ENCODE measurements at regions not wholly inside any gene's neighbourhood (a gene's known extent, or its start where the extent isn't known, plus 50 kb on each side); places are given as distances from the start of the nearest gene placed in this dataset.
A peak's percentile ranks its signal among the peaks of the same experiment; 100 is the strongest.
"Not testable (repeated sequence)": the region's sequence is repeated elsewhere in the genome, so short reads cannot be mapped to it uniquely, and the experiment has no call there.

- no peak overlapping the region for H3K4me3 ChIP-seq (ENCODE audit: low read depth, low read length)
- TF ChIP-seq, protein P1, sequence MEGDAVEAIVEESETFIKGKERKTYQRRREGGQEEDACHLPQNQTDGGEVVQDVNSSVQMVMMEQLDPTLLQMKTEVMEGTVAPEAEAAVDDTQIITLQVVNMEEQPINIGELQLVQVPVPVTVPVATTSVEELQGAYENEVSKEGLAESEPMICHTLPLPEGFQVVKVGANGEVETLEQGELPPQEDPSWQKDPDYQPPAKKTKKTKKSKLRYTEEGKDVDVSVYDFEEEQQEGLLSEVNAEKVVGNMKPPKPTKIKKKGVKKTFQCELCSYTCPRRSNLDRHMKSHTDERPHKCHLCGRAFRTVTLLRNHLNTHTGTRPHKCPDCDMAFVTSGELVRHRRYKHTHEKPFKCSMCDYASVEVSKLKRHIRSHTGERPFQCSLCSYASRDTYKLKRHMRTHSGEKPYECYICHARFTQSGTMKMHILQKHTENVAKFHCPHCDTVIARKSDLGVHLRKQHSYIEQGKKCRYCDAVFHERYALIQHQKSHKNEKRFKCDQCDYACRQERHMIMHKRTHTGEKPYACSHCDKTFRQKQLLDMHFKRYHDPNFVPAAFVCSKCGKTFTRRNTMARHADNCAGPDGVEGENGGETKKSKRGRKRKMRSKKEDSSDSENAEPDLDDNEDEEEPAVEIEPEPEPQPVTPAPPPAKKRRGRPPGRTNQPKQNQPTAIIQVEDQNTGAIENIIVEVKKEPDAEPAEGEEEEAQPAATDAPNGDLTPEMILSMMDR (IDR thresholded peaks at IDR 0.05; ENCODE audit: borderline replicate concordance, insufficient read depth, low read depth, low read length): no peak
Observed at GRCh38 chrX:129006491-129006890, 516.8 kb downstream of the SMARCA1 start.

DNA sequence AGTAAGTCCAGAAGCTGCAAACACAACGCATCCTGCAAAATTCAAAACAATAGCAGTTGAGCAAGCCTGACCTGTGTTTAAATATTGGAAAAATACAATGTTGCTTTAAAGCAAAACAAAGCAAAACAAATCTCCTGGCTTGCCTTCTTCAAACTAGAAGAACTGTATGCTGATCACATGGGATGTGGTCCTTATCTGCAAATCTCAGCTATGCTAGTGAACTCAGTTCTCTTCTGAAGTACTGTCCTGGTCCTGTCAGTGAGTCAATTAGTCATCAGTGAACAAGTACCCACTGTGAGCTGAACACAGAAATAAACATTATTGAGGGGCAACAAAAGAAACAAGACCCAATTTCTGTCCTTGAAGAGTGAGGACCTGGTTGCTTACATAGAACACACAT is 522.5 kb downstream of the SMARCA1 start:
- TF ChIP-seq, protein P1 (IDR thresholded peaks at IDR 0.05; ENCODE audit: borderline replicate concordance, insufficient read depth, low read depth, low read length): no peak
- no peak overlapping the region for H3K4me3 ChIP-seq (ENCODE audit: low read depth, low read length)

- no peak overlapping the region for H3K4me3 ChIP-seq (ENCODE audit: low read depth, low read length)
Observed at GRCh38 chrX:129000018-129000417, 523.3 kb downstream of the SMARCA1 start.

DNA sequence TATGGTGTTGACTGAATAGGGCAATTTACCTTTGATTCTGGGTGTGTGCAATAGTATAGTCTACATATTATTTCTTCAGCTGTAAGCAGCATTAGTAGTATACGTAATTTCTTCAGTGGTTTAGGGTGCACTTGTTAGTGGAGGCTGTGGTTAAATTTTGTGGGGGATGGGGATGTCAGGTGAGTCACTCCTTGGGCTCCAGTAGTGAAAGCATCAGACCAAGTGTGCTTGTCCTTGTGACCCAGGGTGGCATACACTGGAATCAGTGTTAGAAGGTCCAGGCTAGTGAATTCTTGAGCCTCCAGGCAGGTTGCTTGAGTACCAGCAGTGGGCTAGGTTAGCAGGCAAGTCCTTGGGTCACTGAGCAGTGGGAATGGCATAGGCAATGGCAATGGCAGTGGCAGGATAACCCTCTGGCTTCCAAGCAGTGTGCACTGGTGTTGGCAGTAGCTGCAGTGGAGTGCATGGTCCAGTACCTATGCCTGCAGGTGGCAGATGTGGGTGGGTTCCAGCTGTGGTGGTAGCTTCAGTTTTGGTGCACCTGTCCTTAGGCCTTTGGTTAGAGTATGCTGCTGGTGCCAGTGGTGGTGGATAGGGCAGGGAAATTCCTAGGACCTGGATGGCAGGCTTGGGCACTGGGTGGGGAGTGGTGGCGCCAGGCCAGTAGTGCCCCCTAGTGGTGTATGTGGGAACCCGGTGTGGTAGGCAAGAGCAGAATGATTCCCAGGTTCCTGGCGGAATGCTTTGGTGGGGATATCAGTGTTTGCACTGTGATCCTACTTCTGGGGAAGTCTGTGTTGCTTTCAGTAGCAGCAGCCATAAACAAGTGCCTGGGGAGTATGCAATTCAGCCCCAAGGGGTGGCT is 531.0 kb downstream of the SMARCA1 start:
- TF ChIP-seq, protein P1 (IDR thresholded peaks at IDR 0.05; ENCODE audit: borderline replicate concordance, insufficient read depth, low read depth, low read length): peak; percentile 31; the same call in 1 of the 2 replicates
- H3K4me3 ChIP-seq (ENCODE audit: low read depth, low read length): no peak overlapping the region

More at GRCh38 chrX:129000018-129000417, 523.3 kb downstream of the SMARCA1 start:
- TF ChIP-seq, protein P1 (IDR thresholded peaks at IDR 0.05; ENCODE audit: borderline replicate concordance, insufficient read depth, low read depth, low read length): no peak

DNA sequence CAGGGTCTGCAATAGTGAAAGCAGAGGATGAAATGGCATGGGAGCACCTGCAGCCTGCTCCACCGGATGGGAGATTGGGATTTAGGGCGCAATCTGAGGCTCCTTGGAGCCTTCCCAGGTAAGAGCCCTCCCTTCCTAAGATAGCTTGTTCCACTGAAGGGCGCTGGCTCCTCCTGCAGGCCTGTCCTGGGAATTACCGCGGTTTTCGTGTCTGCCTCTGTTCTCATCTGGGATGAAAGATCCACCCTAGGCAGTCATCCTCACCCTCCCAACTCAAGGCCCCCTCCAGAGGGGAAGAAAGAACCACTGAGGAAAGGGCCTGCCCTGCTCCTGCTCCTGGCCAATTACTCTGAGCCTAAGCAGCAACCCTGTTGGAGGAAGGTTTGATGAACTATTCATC is 547.5 kb downstream of the SMARCA1 start:
- TF ChIP-seq, protein P1 (IDR thresholded peaks at IDR 0.05; ENCODE audit: borderline replicate concordance, insufficient read depth, low read depth, low read length): peak; percentile 85
- H3K4me3 ChIP-seq (ENCODE audit: low read depth, low read length): no peak overlapping the region

- H3K4me3 ChIP-seq (ENCODE audit: low read depth, low read length): no peak overlapping the region
- TF ChIP-seq, protein P1 (IDR thresholded peaks at IDR 0.05; ENCODE audit: borderline replicate concordance, insufficient read depth, low read depth, low read length): no peak
Observed at GRCh38 chrX:128973033-128973432, 550.3 kb downstream of the SMARCA1 start.

- no peak overlapping the region for H3K4me3 ChIP-seq (ENCODE audit: low read depth, low read length)
- TF ChIP-seq, protein P1 (IDR thresholded peaks at IDR 0.05; ENCODE audit: borderline replicate concordance, insufficient read depth, low read depth, low read length): no peak
Observed at GRCh38 chrX:128961290-128961689, 562.0 kb downstream of the SMARCA1 start.

DNA sequence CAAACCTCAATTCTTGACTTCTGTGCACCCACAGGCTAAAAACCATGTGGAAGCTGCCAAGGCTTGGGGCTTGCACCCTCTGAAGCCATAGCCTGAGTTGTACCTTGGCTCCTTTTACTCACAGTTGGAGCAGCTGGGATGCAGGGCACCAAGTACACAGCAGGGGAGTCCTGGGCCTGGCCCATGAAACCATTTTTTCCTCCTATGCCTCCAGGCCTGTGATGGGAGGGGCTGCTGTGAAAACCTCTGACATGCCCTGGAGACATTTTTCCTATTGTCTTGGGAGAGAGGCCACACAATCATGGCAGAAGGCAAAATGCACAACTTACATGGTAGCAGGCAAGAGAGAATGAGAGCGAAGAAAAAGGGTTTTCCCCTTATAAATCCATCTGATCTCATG is 568.6 kb downstream of the SMARCA1 start:
- H3K4me3 ChIP-seq (ENCODE audit: low read depth, low read length): not testable (repeated sequence)
